SKM-1 treated with dmso at 0.1 percent for 144 hours (cell line): ENCODE measurements at regions not wholly inside any gene's neighbourhood (a gene's known extent, or its start where the extent isn't known, plus 50 kb on each side); places are given as distances from the start of the nearest gene placed in this dataset.

Experiments used
- DNase-seq: peaks from one replicate; lab custom pipeline; 2025; ENCODE audit not compliant: unreplicated experiment; lab: John Stamatoyannopoulos, UW

DNA sequence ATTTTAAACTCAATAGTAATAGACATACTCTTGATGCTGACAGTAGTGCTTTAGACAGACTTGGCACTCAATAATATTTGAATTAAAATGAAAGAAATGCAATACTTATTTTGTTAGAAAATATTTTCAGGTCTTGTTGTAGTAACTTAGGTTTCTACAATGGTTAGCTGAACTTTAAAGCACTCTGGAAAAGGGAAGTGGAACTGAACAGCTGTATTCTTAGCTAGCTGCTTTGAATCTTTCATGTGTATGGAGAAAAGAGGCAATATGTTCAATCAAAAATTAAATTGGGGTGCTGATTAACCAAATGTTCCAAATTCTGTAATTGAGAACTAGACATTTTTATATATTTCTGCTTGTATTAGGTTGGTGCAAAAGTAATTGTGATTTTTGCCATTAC, 517.9 kb upstream of the RAG2 start:
- peak; percentile 14 for DNase-seq

DNA sequence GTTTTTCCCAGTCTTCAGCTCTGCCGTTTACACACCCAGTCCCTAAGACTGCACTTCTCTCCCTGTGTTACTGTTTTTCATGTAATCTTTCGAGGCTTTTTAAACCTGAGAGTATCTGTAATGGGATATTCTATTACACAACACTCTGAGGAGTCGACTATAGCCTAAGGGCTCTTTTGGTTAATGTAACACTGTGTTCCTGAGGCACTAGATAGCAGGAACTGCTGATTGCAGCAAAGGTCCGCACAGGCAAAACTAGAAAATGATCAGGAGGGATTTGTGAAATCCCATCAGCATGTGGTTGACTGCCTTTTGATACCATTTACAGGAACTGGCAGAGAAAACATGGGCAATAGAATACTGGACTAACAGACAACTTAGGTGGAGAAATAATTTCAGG, 512.3 kb upstream of the RAG2 start:
- no peak for DNase-seq

- DNase-seq: no peak
Measured at GRCh38 chr11:37109286-37109585, 511.2 kb upstream of the RAG2 start.

GRCh38 chr11:37108436-37109285, 510.6 kb upstream of the RAG2 start:
- DNase-seq: peak; percentile 24

- no peak for DNase-seq
Measured at GRCh38 chr11:37107831-37108230, 509.8 kb upstream of the RAG2 start.

GRCh38 chr11:37107415-37107814, 509.4 kb upstream of the RAG2 start:
- no peak for DNase-seq

DNA sequence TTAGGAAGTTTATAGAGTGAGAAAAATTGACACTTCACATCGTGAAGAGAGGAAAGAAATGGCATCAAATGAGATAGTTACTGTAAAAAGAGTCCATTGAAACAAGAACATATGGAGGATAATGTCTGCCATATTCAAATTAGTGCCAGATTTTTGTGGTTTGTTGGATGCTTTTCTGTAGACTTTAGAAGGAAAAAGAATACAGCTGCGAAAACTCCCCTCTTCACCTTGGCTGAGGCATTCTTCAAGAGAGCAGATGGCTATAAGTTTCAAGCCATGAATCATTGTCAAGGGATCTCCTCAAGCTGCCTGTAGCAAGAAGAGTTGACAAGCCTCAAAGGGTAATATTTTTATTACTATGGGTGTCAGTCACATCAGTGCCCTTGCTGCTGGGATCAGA, 507.4 kb upstream of the RAG2 start:
- no peak for DNase-seq

DNA sequence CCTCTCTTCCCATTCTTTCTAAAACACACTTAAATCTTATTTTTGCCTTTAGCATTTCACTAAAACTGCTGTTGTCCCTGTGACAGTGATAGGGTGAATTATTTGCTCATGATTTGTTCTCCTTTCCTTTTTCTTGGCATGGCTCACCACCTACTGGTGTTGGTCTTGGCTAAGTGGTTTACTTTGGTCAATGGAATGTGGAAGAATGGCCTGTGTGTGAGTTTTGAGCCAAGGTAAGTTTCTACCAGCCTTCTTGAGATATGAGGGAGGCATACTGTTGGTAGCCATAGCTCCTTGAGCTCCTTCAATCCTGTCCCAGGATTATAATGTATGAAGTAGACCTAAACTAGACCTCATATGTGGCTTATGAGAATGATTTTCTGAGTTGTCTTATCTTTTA, 506.3 kb upstream of the RAG2 start:
- DNase-seq: no peak

DNA sequence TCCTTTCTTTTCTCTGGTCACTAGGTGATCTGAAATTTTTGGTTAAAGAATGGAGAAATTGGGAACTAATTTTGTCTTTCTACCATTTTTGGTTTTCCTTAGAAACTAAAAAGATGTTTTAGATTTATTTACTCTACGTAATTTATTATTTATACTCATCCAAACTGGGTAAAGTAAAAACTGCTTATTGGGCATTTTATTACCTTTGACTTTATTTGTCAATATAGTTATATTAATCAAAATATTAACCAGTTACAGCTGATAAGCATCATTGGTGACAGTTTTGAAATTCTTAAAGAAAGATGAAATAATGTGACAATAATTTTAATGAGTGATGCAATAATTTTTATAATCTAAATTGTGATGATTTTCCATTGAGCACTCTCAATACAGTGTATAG, 502.0 kb upstream of the RAG2 start:
- DNase-seq: no peak

DNA sequence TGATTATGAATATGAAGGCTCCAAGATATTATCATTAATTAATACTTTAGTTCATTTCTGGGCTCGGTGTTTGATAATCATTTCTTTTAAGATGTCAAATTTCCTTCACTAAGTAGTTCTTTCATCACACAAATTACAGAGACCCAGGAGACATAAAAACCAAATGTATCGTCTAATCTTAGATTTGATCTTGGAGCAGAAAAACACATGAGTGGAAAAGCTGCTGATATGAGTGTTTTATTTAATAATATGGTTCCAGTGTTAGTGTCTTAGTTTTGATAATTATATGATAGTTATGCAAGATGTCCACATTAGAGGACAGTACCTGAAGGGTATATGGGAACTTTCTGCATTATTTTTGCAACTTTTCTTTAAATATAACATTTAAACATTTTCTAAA, 494.5 kb upstream of the RAG2 start:
- no peak for DNase-seq

- DNase-seq: no peak
Measured at GRCh38 chr11:37089439-37089838, 491.4 kb upstream of the RAG2 start.

DNA sequence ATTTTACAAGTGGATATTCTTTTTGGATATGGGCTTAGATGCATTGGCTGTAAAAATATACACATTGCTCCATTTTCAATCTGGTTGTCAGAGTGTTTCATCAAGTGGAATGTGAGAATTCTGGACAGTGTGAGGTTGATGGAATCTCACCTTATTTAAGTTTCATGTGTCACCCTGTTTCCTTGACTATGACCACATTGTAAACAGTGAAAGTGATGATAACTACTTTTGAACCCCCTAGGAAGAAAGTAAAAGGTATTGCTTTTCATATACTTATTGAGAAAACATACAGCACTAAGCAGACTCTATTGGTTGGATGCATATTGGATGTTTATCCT, 490.5 kb upstream of the RAG2 start:
- no peak for DNase-seq

DNA sequence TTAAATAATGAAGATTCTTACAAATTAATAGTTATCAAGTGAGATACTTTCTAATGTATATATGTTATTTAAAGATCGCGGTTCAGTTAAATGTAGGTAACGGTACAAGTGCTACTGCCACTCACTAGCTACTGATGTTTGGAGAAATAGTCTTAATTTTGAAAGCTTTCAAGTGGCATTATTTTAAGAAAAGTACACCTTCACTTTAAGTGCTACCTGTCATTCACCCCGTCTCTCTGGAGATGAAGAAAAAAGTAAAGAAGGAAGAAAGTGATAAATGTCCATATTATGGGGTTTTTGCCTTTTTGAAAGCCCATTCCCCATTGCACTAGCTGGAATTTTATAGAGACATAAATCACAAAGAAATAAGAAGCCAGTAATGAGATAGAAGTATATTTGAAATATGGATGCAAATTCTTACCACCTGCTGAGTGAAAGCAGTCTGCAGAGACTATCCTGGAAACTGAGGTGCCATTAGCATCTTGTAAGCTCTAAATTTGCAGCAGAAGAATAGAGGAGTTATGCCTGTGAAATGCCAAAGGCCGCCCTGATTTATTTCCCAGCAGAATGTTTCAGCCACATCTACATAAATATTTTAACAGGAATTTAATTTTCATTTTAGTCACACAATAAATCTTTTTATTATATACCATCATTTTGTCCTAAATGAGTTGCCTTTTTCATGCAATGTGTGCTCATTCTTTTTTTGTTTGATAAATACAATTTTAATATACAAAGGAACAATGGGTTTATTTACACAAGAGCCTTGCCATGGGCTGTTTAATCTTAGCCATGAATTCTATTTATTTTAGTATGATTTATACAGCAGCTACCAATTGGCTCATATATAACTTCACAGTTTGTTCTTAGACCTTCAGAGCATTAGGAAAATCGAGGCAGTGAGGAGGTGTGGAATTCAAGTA, 489.9 kb upstream of the RAG2 start:
- no peak for DNase-seq

GRCh38 chr11:37078521-37078920, 480.5 kb upstream of the RAG2 start:
- no peak for DNase-seq

- no peak for DNase-seq
Measured at GRCh38 chr11:37076866-37077265, 478.8 kb upstream of the RAG2 start.

- no peak for DNase-seq
Measured at GRCh38 chr11:37072538-37073055, 474.6 kb upstream of the RAG2 start.

- no peak for DNase-seq
Measured at GRCh38 chr11:37050311-37050710, 452.3 kb upstream of the RAG2 start.

GRCh38 chr11:37040921-37041320, 442.9 kb upstream of the RAG2 start:
- DNase-seq: no peak

- no peak for DNase-seq
Measured at GRCh38 chr11:37038911-37039310, 440.9 kb upstream of the RAG2 start.

DNA sequence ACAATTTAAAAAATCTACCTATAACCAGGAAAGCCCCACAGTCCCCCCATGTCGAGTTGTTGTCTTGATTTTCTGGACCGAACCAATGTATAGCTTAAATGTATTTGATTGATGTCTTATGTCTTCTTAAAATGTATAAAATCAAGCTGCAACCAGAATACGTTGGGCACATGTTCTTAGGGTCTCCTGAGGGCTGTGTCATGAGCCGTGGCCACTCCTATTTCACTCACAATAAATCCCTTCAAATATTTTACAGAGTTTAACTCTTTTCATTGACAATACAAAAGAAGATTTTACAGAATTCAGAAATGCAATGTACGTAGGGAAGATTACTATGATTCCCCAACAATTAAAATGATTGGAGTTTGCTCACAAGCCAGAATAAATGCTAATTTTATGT, 428.7 kb upstream of the RAG2 start:
- DNase-seq: no peak

- DNase-seq: no peak
Measured at GRCh38 chr11:37026326-37026725, 428.3 kb upstream of the RAG2 start.

DNA sequence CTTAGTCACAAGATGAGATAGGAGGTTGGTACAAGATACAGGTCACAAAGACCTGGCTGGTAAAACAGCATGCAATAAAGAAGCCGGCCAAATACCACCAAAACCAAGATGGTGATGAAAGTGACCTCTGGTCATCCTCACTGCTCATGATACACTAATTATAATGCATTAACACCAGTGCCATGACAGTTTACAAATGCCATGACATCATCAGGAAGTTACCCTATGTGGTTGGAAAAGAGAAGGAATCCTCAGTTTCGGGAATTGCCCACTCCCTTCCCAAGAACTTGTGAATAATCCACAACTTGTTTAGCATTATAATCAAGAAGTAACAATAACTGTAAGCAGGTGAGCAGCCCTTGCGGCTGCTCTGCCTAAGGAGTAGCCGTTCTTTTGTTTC, 408.5 kb upstream of the RAG2 start:
- no peak for DNase-seq
